NT2/D1 (cell line): ENCODE measurements at regions not wholly inside any gene's neighbourhood (a gene's known extent, or its start where the extent isn't known, plus 50 kb on each side); places are given as distances from the start of the nearest gene placed in this dataset.

Source experiments
- DNase-seq: peaks from one replicate; pipeline ENCODE4 v3.0.0-alpha.2; 2011; ENCODE audit warnings: low read depth, low spot score
- H3K27me3 ChIP-seq: 2 replicates; pipeline ENCODE4 v1.6.0; 2011; ENCODE audit warnings: mild to moderate bottlenecking; ENCODE audit not compliant: insufficient read length, insufficient read depth
- H3K36me3 ChIP-seq: 2 replicates; pipeline ENCODE4 v1.6.1; 2011; ENCODE audit warnings: mild to moderate bottlenecking, low read length, mixed read lengths; ENCODE audit not compliant: insufficient read depth, insufficient read length
- H3K4me1 ChIP-seq: 2 replicates; pipeline ENCODE4 v1.5.1; 2011; ENCODE audit not compliant: insufficient read depth, insufficient read length
- H3K4me3 ChIP-seq: 2 replicates; pipeline ENCODE4 v1.5.1; 2011; ENCODE audit warnings: low read depth; ENCODE audit not compliant: insufficient read length
- H3K9ac ChIP-seq: 2 replicates; pipeline ENCODE4 v1.6.0; 2011; ENCODE audit warnings: low read depth; ENCODE audit not compliant: insufficient read length
- H3K9me3 ChIP-seq: 2 replicates; pipeline ENCODE4 v1.5.1; 2011; ENCODE audit warnings: mild to moderate bottlenecking, low read length; ENCODE audit not compliant: insufficient read depth
- SUZ12 ChIP-seq: IDR thresholded peaks from 2 replicates; pipeline ENCODE4 v1.6.1; 2011; ENCODE audit not compliant: insufficient read length, insufficient read depth; ENCODE audit errors: extremely low read depth
- YY1 ChIP-seq: IDR thresholded peaks from 2 replicates; pipeline ENCODE4 v1.6.1; 2011; ENCODE audit not compliant: insufficient read length, insufficient read depth
- ZNF274 ChIP-seq: IDR thresholded peaks from 2 replicates; pipeline ENCODE4 v1.6.1; 2011; ENCODE audit warnings: mild to moderate bottlenecking, low read depth, low read length

GRCh38 chr6:126696921-126697693 is 357.2 kb downstream of the CENPW start:
- Histone ChIP-seq H3K4me1 (no peaks in the 10 kb centered on the region), H3K27me3 (no peaks in the 10 kb centered on the region), H3K4me3 (no peak overlapping the region), H3K9ac (no peak overlapping the region), H3K9me3 (no peaks in the 10 kb centered on the region), H3K36me3 (no peaks in the 10 kb centered on the region)
- no peak for DNase-seq
- TF ChIP-seq SUZ12 (no peak), YY1 (no peak)

GRCh38 chr6:126698732-126699240 is 358.9 kb downstream of the CENPW start:
- H3K27me3 ChIP-seq, result no peaks in the 10 kb centered on the region
- no peaks in the 10 kb centered on the region for H3K36me3 ChIP-seq
- DNase-seq, result no peak
- no peak overlapping the region for H3K4me3 ChIP-seq
- H3K4me1 ChIP-seq, result no peaks in the 10 kb centered on the region
- no peaks in the 10 kb centered on the region for H3K9me3 ChIP-seq
- TF ChIP-seq ZNF274 (no peak), SUZ12 (no peak), YY1 (no peak)
- H3K9ac ChIP-seq, result no peak overlapping the region

DNA sequence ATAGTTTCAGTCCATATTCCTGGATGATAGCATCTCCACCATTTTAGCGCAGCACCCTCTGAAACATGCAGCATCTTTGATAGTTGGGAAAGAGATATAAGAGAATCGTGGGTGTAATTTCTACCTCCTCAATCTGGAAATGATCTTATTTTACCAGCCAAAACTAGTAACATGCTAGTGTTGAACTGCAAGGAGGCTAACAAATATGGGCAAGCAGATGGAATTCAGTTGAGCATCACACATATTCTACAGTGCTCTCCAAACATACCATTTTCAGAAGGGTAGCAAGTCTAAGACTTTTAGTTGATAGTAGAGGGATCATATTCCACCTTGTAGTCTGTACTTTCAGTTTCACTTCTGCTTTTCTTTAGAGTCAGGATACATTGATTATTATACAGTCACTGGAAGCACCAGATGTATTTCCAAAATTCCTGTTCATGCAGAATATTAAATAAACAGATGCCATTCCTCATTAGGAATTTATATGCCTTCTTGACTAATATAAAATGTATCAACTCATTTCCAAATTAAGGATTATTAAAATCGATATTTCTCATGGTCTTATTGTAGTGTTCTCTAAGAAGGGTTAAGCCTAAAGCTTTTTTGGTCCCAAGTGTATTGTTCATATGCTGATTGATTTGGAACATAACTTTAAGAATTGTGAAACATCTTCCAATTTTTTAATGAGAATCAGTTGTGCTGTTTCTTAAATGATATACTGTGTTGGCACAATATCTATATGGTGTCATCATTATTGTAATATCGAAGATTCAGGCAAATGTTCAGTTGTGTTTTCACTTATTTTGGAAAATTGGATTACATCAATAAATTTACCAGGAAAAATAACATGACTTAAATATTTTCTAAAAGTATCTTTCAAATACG is 362.0 kb downstream of the CENPW start:
- Histone ChIP-seq H3K9me3 (no peaks in the 10 kb centered on the region), H3K27me3 (no peaks in the 10 kb centered on the region), H3K4me1 (no peaks in the 10 kb centered on the region), H3K4me3 (no peak overlapping the region), H3K9ac (no peak overlapping the region), H3K36me3 (no peaks in the 10 kb centered on the region)
- DNase-seq, result no peak
- no peak for TF ChIP-seq YY1
- no peak for TF ChIP-seq SUZ12
- no peak for TF ChIP-seq ZNF274

- H3K9ac ChIP-seq, result no peak overlapping the region
- no peak for DNase-seq
- TF ChIP-seq SUZ12 (no peak), YY1 (no peak), ZNF274 (no peak)
- H3K36me3 ChIP-seq, result no peaks in the 10 kb centered on the region
- H3K9me3 ChIP-seq, result no peaks in the 10 kb centered on the region
- no peak overlapping the region for H3K4me3 ChIP-seq
- no peaks in the 10 kb centered on the region for H3K27me3 ChIP-seq
- H3K4me1 ChIP-seq, result no peaks in the 10 kb centered on the region
Measured at GRCh38 chr6:126716032-126716431, 376.1 kb downstream of the CENPW start.

DNA sequence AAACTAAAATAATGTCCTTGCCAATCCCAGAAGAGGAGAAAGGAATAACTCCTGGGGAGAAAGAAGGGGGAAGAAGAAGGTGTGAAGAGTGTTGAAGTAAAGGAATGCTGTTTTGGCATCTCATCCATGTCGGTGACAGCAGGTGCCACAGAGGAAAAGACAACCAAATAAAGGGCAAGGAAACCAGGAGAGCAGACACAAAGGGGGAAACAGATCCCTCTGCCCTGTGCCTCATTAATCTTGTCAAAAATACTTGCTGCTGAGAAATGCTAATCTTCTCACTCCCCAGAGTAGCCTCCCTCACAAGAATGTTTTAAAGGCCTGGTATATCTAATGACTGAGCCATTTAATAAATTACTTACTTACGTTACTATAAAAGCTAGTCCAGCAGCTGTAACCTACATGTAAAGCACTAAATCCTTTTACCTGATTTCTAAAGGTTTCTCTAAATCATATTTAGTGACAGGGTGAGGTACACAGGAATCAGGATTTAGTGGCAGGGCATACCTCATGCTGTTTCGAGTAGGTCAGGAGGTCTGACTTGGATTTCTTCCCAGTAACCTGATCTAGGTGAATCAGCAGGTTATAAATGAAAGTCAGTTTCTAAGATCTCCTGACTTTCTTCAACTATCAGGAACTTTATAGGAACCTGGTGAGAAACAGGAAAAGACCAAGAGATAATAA is 377.1 kb downstream of the CENPW start:
- no peak overlapping the region for H3K4me3 ChIP-seq
- no peaks in the 10 kb centered on the region for H3K36me3 ChIP-seq
- H3K27me3 ChIP-seq, result no peaks in the 10 kb centered on the region
- DNase-seq, result no peak
- no peak overlapping the region for H3K9ac ChIP-seq
- no peak for TF ChIP-seq SUZ12
- no peak for TF ChIP-seq ZNF274
- no peak for TF ChIP-seq YY1
- H3K9me3 ChIP-seq, result no peaks in the 10 kb centered on the region
- no peaks in the 10 kb centered on the region for H3K4me1 ChIP-seq

DNA sequence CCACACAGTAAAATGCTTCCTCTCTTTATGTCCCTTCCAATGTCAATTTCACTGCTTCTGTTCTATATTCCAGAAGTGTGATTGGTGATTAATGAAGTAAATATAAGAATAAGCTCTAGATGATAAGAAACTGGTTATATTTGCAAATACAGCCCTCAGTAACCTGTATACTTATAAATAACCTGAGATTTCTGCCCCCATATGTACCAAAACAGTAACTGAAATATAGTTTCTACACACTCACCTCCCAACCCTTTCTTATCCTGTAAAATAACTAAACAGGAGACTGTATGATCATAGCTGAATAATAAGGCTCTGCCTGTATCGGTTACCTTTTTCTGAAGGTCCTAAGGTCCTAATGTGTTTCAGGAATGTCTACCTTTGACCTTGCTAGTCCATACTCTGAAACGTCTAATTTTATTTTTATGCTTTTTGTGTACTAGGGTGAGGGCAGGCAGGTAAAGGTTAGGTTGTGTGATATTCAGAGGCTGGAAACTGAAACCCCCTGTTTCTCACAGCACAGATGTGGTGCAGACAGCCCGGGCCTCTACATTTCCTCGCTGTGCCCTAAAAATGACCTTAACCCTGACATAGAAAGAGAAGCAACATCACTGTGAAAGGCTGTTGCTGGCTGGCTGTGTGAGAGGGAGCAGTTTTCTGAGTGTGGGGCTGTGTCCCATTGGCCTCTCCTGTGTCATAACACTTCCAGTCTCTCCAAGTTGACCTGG is 378.8 kb downstream of the CENPW start:
- Histone ChIP-seq H3K36me3 (no peaks in the 10 kb centered on the region), H3K4me3 (no peak overlapping the region), H3K27me3 (no peaks in the 10 kb centered on the region), H3K9me3 (no peaks in the 10 kb centered on the region), H3K4me1 (no peaks in the 10 kb centered on the region), H3K9ac (no peak overlapping the region)
- no peak for TF ChIP-seq SUZ12
- no peak for TF ChIP-seq YY1
- no peak for TF ChIP-seq ZNF274
- DNase-seq, result no peak
